Fibroblast of mammary gland (primary cell): ENCODE measurements at regions not wholly inside any gene's neighbourhood (a gene's known extent, or its start where the extent isn't known, plus 50 kb on each side); places are given as distances from the start of the nearest gene placed in this dataset.

ENCODE experiments used
- DNase-seq: peaks from one replicate; pipeline ENCODE4 v3.0.0-alpha.2; 2010; ENCODE audit warnings: low read depth
- H3K4me3 ChIP-seq: 2 replicates; pipeline ENCODE4 v1.5.1; 2011; ENCODE audit warnings: low read depth, mild to moderate bottlenecking, low read length, moderate library complexity; ENCODE audit not compliant: control insufficient read depth
- TF ChIP-seq, protein P1 (sequence below): conservative IDR thresholded peaks from 2 replicates; pipeline ENCODE4 v1.5.1; 2011; ENCODE audit warnings: low read depth, low read length, inconsistent platforms; ENCODE audit not compliant: control insufficient read depth, insufficient read depth

DNA sequence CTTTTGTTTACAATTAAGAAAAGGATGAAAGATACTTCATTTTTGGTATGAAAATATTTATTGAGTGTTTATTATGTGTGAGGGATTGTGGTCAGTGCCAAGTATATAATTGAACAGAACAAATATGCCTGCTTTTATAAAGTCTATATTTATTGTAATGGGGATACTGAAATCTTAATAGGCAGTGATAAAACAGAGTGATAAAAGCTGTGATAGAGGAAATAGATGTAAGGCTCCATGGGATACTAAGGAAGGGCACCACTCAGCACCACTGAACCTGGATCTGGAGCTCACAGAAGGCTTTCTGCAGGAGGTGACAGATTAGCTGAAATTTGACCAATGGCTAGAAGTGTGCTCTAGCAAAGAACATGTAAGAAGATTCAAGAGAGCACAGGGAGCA lies 263.5 kb downstream of the C4orf33 start:
- TF ChIP-seq, protein P1, sequence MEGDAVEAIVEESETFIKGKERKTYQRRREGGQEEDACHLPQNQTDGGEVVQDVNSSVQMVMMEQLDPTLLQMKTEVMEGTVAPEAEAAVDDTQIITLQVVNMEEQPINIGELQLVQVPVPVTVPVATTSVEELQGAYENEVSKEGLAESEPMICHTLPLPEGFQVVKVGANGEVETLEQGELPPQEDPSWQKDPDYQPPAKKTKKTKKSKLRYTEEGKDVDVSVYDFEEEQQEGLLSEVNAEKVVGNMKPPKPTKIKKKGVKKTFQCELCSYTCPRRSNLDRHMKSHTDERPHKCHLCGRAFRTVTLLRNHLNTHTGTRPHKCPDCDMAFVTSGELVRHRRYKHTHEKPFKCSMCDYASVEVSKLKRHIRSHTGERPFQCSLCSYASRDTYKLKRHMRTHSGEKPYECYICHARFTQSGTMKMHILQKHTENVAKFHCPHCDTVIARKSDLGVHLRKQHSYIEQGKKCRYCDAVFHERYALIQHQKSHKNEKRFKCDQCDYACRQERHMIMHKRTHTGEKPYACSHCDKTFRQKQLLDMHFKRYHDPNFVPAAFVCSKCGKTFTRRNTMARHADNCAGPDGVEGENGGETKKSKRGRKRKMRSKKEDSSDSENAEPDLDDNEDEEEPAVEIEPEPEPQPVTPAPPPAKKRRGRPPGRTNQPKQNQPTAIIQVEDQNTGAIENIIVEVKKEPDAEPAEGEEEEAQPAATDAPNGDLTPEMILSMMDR: no peak
- H3K4me3 ChIP-seq: no peak overlapping the region
- no peak for DNase-seq

- H3K4me3 ChIP-seq: no peak overlapping the region
- DNase-seq: peak; percentile 80
- TF ChIP-seq, protein P1: peak; percentile 90
These were observed 266.8 kb downstream of the C4orf33 start for GRCh38 chr4:129362691-129363274.

DNA sequence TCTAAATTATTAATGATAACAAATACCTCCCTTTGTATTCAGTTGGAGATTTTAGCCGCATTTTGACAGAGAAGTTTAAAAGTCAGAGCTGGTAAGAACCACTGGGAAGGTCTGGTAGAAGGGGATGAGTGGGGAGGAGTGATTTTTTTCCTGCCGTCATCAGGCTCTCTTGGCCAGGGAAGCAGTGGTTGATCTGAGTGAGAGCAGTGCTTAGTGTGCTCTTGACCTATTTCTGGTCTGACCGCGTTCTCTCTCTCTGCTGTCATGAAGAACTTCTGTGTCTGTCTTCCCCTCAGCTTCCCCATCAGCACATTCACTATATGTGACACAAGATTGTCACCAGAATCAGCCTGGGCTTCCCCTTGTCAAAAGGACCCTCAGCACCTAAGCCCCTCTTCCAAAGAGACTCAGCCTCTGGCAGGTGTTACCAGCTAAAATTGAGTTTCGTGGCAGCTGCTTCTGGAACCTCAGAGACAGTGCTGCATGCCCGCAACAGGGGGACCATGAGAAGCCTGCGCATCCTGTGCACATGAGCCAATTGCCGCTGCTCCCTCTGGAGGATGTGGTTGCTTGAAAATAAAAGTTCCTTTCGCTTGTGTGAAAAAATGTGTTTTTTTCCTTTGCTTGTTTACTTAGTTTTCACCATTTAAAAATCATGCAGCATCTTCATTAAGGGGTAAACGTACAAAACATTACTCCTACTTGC lies 268.9 kb downstream of the C4orf33 start:
- TF ChIP-seq, protein P1: no peak
- DNase-seq: no peak
- H3K4me3 ChIP-seq: no peak overlapping the region

- TF ChIP-seq, protein P1: no peak
- no peak overlapping the region for H3K4me3 ChIP-seq
- DNase-seq: no peak
These were observed 273.5 kb downstream of the C4orf33 start for GRCh38 chr4:129369361-129370010.

GRCh38 chr4:129371065-129371464 lies 275.1 kb downstream of the C4orf33 start:
- H3K4me3 ChIP-seq: no peak overlapping the region
- no peak for DNase-seq
- TF ChIP-seq, protein P1: no peak

GRCh38 chr4:129371926-129372325 lies 276.0 kb downstream of the C4orf33 start:
- H3K4me3 ChIP-seq: no peak overlapping the region
- TF ChIP-seq, protein P1: no peak
- peak; percentile 24 for DNase-seq
